Transverse colon (tissue), 4 donors: ENCODE measurements at regions not wholly inside any gene's neighbourhood (a gene's known extent, or its start where the extent isn't known, plus 50 kb on each side); places are given as distances from the start of the nearest gene placed in this dataset.
A peak's percentile ranks its signal among the peaks of the same experiment; 100 is the strongest.

ENCODE experiments used
- EP300 ChIP-seq: sonication (generic); formaldehyde crosslinking; IDR thresholded peaks from one replicate; pipeline ENCODE4 v1.6.1; 2017; ENCODE audit warnings: antibody characterized with exemption, low read depth
- POLR2A ChIP-seq: fragments of 450-650 bp; IDR thresholded peaks from one replicate; pipeline ENCODE4 v1.6.1; 2016; ENCODE audit warnings: antibody characterized with exemption, mild to moderate bottlenecking, moderate library complexity
- POLR2AphosphoS5 ChIP-seq, 3 donors: sonication (generic); formaldehyde crosslinking; IDR thresholded peaks; one replicate each; pipeline ENCODE4 v1.6.1; 2016; ENCODE audit warnings: antibody characterized with exemption in 3 of 3
- TF ChIP-seq, protein P1 (sequence below), 5 experiments: fragments of 200-600 bp in 3 of 5; fragments of 450-650 bp in 2 of 5; sonication (generic) in 3 of 5; IDR thresholded peaks; 1 replicate in 2 of 5; 2 replicates in 3 of 5; pipeline ENCODE4 v1.5.1; 2016 to 2017; ENCODE audit warnings: antibody characterized with exemption in 5 of 5, inconsistent platforms in 3 of 5, mild to moderate bottlenecking in 2 of 5, moderate library complexity in 1 of 5

DNA sequence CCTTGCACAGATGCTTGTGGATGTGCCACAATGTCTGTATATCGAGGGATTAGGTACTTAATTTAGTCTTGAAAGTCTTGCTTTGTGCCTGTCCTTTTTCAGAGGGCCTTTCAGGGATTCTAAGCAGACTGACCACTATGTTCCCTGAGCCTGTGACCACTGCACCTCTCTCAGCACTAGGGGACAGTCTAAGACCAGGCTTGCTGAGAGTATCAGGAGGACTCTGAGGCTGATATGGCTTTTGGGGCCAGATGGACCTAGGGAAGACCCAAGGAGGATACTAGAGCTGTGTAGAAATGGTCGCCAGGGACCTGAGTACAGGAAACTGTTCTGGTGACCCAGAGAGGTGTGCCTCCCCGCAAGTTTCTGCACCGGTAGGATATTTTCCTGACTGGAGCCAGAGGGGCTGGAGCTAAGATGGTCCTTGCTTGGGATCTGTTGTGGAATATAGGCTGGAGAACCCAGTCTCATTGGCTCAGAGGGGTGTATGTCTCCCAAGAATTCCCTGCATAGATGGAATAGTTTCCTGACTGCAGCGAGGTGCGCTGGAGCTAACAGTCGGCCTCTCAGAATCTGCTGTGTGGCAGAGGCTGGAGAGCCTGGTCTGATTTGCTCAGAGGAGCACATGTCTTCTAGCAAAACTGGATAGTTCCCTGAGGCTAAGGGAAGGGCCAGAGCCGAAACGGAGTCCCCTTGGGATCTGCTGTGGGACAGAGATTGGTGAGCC lies 213.2 kb upstream of the DCBLD2 start:
- TF ChIP-seq POLR2AphosphoS5 (IDR thresholded peaks at IDR 0.05) (no peak), POLR2A (no peak), EP300 (no peak)
- TF ChIP-seq, protein P1, sequence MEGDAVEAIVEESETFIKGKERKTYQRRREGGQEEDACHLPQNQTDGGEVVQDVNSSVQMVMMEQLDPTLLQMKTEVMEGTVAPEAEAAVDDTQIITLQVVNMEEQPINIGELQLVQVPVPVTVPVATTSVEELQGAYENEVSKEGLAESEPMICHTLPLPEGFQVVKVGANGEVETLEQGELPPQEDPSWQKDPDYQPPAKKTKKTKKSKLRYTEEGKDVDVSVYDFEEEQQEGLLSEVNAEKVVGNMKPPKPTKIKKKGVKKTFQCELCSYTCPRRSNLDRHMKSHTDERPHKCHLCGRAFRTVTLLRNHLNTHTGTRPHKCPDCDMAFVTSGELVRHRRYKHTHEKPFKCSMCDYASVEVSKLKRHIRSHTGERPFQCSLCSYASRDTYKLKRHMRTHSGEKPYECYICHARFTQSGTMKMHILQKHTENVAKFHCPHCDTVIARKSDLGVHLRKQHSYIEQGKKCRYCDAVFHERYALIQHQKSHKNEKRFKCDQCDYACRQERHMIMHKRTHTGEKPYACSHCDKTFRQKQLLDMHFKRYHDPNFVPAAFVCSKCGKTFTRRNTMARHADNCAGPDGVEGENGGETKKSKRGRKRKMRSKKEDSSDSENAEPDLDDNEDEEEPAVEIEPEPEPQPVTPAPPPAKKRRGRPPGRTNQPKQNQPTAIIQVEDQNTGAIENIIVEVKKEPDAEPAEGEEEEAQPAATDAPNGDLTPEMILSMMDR (IDR thresholded peaks at IDR 0.05), result peak in 3 of 5 experiments; percentile 31 to 38 (median 34)
